ENCODE measurements at regions not wholly inside any gene's neighbourhood (a gene's known extent, or its start where the extent isn't known, plus 50 kb on each side); places are given as distances from the start of the nearest gene placed in this dataset.
"Not testable (repeated sequence)": the region's sequence is repeated elsewhere in the genome, so short reads cannot be mapped to it uniquely, and the experiment has no call there.

DNA sequence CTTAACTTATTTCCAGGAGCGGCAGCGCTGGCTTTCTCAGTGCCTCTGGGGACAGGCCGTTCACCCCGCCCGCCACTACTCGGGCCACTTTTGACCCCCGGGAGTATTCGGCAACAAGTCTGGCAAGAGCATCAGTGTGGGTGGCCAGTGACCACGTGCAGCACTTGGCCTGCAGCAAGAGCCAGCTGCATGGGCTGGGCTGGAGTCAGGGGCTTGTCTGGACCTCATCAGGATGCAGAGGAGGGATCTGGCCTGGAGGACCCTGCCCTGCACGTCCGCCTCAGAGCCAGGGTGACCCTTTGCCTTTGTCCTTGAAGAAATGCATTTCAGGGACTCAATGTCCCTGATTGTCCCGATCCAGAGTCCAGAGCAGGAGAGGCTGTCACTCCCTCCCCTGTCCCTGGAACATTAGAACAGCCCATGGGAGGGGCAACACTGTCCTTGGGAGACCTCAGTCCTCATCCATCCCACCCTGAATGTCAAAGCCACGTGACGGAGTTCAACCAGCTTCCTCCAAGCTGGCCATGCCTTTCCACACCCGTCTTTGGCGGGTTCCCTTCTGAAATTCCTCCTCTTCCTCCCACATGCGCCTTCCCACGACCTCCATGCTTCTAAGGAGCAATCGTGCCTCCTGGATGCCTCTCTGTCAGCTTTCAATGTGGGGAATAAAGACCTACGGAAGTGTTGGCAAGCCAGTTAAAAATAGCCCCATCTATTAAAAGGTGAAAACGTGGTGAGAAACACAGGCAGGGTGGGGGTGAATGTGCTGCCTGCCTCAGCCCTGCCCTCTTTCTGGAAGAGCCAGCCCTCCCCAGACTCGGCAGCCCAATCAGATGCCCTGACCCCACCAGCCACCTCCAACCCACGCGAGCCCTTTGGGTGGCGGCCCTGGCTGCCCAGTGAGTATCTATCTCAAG is 99.0 kb downstream of the OLFM1 start:
- H3K27me3 ChIP-seq (ENCODE audit: control insufficient read depth, insufficient read depth, low read length) = no peaks in the 10 kb centered on the region
- H3K36me3 ChIP-seq (replicated peaks; ENCODE audit: control insufficient read depth, insufficient read depth, low read length) = no peaks in the 10 kb centered on the region
- peak; percentile 72 for DNase-seq
- no peak overlapping the region for H3K4me3 ChIP-seq (ENCODE audit: insufficient read depth, low read depth, low read length)

GRCh38 chr9:135187365-135187764 is 99.9 kb downstream of the OLFM1 start:
- H3K4me3 ChIP-seq (ENCODE audit: insufficient read depth, low read depth, low read length) = no peak overlapping the region
- DNase-seq = peak; percentile 69
- no peaks in the 10 kb centered on the region for H3K36me3 ChIP-seq (replicated peaks; ENCODE audit: control insufficient read depth, insufficient read depth, low read length)
- H3K27me3 ChIP-seq (ENCODE audit: control insufficient read depth, insufficient read depth, low read length) = no peaks in the 10 kb centered on the region

GRCh38 chr9:135188681-135189151 is 101.2 kb downstream of the OLFM1 start:
- DNase-seq = no peak

DNA sequence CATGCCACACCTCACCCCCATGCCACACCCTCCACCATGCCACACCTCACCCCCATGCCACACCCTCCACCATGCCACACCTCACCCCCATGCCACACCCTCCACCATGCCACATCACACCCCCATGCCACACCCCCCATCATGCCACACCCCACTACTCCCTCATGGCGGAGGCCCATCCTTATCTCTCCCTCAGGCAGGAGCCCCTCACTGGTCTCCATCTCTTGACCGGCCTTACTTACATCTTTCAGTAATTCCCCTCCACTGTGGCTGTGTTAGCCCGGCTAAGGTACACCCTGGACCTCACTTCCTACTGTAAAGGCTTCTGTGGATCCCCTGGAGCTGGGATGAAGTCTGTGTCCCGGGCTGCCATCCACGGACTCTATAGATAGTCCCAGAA is 102.0 kb downstream of the OLFM1 start:
- no peak for DNase-seq
- Histone ChIP-seq H3K36me3 (replicated peaks; ENCODE audit: control insufficient read depth, insufficient read depth, low read length) (no peaks in the 10 kb centered on the region), H3K27me3 (ENCODE audit: control insufficient read depth, insufficient read depth, low read length) (no peaks in the 10 kb centered on the region), H3K4me3 (ENCODE audit: insufficient read depth, low read depth, low read length) (no peak overlapping the region)

More at GRCh38 chr9:135188681-135189151, 101.2 kb downstream of the OLFM1 start:
- H3K27me3 ChIP-seq (ENCODE audit: control insufficient read depth, insufficient read depth, low read length) = no peaks in the 10 kb centered on the region
- no peaks in the 10 kb centered on the region for H3K36me3 ChIP-seq (replicated peaks; ENCODE audit: control insufficient read depth, insufficient read depth, low read length)
- H3K4me3 ChIP-seq (ENCODE audit: insufficient read depth, low read depth, low read length) = no peak overlapping the region

DNA sequence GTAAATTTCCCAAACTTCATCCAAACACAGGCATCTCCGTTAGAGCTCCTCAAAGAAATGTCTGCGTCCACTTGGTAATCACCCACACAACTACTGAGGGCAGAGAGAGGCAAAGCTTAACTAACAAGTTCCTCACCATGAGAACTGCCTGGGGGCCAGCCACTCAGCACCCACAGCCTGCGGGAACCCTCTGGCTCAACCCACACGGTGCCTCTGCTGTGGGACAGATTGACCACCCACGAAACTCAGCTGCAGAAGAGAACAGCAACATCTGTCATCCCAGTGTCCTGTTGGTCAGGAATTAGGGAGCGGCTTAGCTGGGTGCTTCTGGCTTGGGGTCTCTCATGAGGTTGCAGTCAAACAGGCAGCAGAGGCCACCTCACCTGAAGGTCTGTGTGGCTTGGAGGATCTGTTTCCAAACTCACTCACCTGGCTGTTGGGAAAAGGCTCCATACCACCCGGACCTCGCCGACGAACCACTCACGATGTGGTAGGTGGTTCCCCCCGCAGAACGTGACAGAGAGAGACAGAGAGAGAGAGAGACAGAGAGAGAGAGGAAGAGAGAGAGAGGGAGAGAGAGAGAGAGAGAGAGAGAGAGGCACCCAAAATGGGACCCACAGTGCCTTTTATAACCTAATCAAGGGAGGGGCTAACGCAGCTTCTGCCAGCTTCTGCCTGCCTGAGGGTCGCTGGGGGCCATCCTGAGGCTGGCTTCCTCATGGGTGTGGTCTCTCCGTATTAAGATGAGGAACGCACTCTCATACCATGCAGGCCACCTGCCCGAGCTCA is 103.5 kb downstream of the OLFM1 start:
- Histone ChIP-seq H3K36me3 (replicated peaks; ENCODE audit: control insufficient read depth, insufficient read depth, low read length) (no peaks in the 10 kb centered on the region), H3K27me3 (ENCODE audit: control insufficient read depth, insufficient read depth, low read length) (no peaks in the 10 kb centered on the region), H3K4me3 (ENCODE audit: insufficient read depth, low read depth, low read length) (no peak overlapping the region)
- DNase-seq = no peak

DNA sequence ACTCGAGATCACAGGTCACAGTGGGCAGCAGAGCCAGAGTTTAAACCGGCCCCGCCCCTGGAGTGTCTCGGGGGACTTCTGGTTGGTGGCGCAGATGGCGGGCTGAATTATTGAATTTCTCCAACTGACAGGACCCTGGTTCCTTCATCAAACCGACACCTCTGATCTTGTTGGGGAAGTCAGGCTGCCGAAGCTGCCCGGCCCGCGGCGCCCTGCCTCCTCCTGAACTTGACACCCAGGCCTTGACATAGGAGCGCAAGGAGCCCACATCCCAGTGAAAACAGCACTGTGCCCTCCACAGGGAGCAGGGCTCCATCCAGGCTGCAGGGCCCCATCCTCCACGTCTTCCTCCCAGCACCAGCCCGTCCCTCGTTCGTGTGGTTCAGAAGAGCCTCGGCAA is 105.2 kb downstream of the OLFM1 start:
- H3K4me3 ChIP-seq (ENCODE audit: insufficient read depth, low read depth, low read length) = no peak overlapping the region
- peak; percentile 60 for DNase-seq
- H3K27me3 ChIP-seq (ENCODE audit: control insufficient read depth, insufficient read depth, low read length) = no peaks in the 10 kb centered on the region
- no peaks in the 10 kb centered on the region for H3K36me3 ChIP-seq (replicated peaks; ENCODE audit: control insufficient read depth, insufficient read depth, low read length)

DNA sequence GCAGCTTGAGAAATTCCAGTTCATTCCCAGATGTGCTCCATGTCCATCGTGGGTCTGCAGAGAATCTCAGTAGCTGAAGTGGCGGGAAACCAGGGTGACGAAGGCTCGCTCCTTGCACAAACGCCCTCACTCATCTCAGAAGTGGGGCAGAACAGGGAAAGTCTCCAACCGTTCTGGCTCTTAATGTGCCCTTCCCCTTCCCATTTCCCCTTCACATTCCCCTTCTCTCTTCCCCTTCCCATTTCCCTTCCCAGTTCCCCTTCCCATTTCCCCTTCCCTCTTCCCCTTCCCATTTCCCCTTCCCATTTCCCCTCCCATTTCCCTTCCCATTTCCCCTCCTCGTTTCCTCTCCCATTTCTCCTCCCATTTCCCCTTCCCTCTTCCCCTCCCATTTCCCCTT is 108.5 kb downstream of the OLFM1 start:
- H3K27me3 ChIP-seq (ENCODE audit: control insufficient read depth, insufficient read depth, low read length); H3K4me3 ChIP-seq (ENCODE audit: insufficient read depth, low read depth, low read length); H3K36me3 ChIP-seq (replicated peaks; ENCODE audit: control insufficient read depth, insufficient read depth, low read length); DNase-seq: not testable (repeated sequence)

GRCh38 chr9:135196474-135196873 is 109.0 kb downstream of the OLFM1 start:
- Histone ChIP-seq H3K27me3 (ENCODE audit: control insufficient read depth, insufficient read depth, low read length) (no peaks in the 10 kb centered on the region; the same call in 1 of the 2 replicates), H3K36me3 (replicated peaks; ENCODE audit: control insufficient read depth, insufficient read depth, low read length) (no peaks in the 10 kb centered on the region), H3K4me3 (ENCODE audit: insufficient read depth, low read depth, low read length) (no peak overlapping the region)
- no peak for DNase-seq

- H3K36me3 ChIP-seq (replicated peaks; ENCODE audit: control insufficient read depth, insufficient read depth, low read length) = no peaks in the 10 kb centered on the region
- DNase-seq = peak; percentile 73
- H3K27me3 ChIP-seq (ENCODE audit: control insufficient read depth, insufficient read depth, low read length) = no peaks in the 10 kb centered on the region; the same call in 1 of the 2 replicates
- no peak overlapping the region for H3K4me3 ChIP-seq (ENCODE audit: insufficient read depth, low read depth, low read length)
These were observed 110.7 kb downstream of the OLFM1 start for GRCh38 chr9:135198144-135198543.

GRCh38 chr9:135198586-135199285 is 111.3 kb downstream of the OLFM1 start:
- Histone ChIP-seq H3K36me3 (replicated peaks; ENCODE audit: control insufficient read depth, insufficient read depth, low read length) (no peaks in the 10 kb centered on the region), H3K4me3 (ENCODE audit: insufficient read depth, low read depth, low read length) (no peak overlapping the region), H3K27me3 (ENCODE audit: control insufficient read depth, insufficient read depth, low read length) (no peaks in the 10 kb centered on the region; the same call in 1 of the 2 replicates)
- DNase-seq = peak; percentile 81

DNA sequence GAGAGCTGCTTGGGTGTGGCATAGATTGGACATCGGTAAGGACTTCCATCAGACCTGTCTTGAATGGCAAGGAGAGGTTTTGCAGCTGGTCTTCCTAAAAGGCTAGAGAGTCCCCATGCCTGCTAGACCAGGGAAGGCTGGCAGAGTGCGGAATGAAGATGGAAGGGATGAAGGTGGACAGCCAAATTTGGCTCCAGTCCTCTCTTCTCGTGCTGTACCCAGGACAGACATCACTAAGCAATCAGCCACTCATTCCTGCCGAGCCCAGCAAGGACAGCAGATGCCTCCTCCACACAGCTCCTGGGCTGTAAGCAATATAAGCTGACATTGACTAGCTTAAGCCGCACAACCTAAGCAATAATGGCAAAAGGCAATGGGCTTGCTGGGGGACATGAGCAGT is 112.0 kb downstream of the OLFM1 start:
- Histone ChIP-seq H3K36me3 (replicated peaks; ENCODE audit: control insufficient read depth, insufficient read depth, low read length) (no peaks in the 10 kb centered on the region), H3K4me3 (ENCODE audit: insufficient read depth, low read depth, low read length) (no peak overlapping the region), H3K27me3 (ENCODE audit: control insufficient read depth, insufficient read depth, low read length) (no peaks in the 10 kb centered on the region; the same call in 1 of the 2 replicates)
- no peak for DNase-seq

- DNase-seq = no peak
- H3K27me3 ChIP-seq (ENCODE audit: control insufficient read depth, insufficient read depth, low read length) = no peaks in the 10 kb centered on the region; the same call in 1 of the 2 replicates
- H3K36me3 ChIP-seq (replicated peaks; ENCODE audit: control insufficient read depth, insufficient read depth, low read length) = no peaks in the 10 kb centered on the region
- no peak overlapping the region for H3K4me3 ChIP-seq (ENCODE audit: insufficient read depth, low read depth, low read length)
These were observed 114.2 kb downstream of the OLFM1 start for GRCh38 chr9:135201711-135202110.

DNA sequence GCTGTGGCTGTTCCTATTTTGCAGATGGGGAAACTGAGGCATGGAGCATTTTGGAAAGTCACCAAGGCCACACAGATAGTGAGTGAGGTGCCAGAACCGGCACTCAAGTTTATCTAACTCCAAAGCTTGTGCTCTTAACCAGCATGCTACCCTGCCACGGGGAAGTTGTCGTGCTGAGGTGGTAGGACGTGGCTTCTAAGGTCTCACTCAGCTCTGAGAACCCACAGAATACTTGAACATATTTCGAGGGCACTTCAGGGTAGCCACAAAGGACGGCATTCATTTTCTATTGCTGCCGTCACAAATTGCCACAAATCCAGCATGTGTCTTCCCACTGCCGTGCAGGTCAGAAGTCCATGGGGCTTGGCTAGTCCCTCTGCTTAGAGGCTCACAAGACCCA is 116.7 kb downstream of the OLFM1 start:
- H3K4me3 ChIP-seq (ENCODE audit: insufficient read depth, low read depth, low read length) = no peak overlapping the region
- H3K27me3 ChIP-seq (ENCODE audit: control insufficient read depth, insufficient read depth, low read length) = no peaks in the 10 kb centered on the region
- no peak for DNase-seq
- no peaks in the 10 kb centered on the region for H3K36me3 ChIP-seq (replicated peaks; ENCODE audit: control insufficient read depth, insufficient read depth, low read length)

GRCh38 chr9:135209136-135209535 is 121.7 kb downstream of the OLFM1 start:
- Histone ChIP-seq H3K27me3 (ENCODE audit: control insufficient read depth, insufficient read depth, low read length) (no peaks in the 10 kb centered on the region), H3K36me3 (replicated peaks; ENCODE audit: control insufficient read depth, insufficient read depth, low read length) (no peaks in the 10 kb centered on the region), H3K4me3 (ENCODE audit: insufficient read depth, low read depth, low read length) (no peak overlapping the region)
- no peak for DNase-seq

Data from H7 (cell line).